B cell (primary cell): ENCODE measurements at regions not wholly inside any gene's neighbourhood (a gene's known extent, or its start where the extent isn't known, plus 50 kb on each side); places are given as distances from the start of the nearest gene placed in this dataset.

Source experiments
- ATAC-seq: fragments of 200-7000 bp; cut with Tn5 transposase; one replicate; pipeline ENCODE4 v1.10.0; 2021; ENCODE audit warnings: low read depth, mild to moderate bottlenecking, moderate number of reproducible peaks, moderate library complexity
- CTCF ChIA-PET: fragments of 350-600 bp; sonication (Branson Sonifier 250); formaldehyde crosslinking; loops from one replicate; lab custom pipeline; 2021; ENCODE audit warnings: antibody characterized with exemption, inconsistent platforms; lab: Charles Lee
- POLR2A ChIA-PET: fragments of 350-600 bp; sonication (Branson Sonifier 250); formaldehyde crosslinking; loops from one replicate; lab custom pipeline; 2021; ENCODE audit warnings: antibody characterized with exemption; lab: Charles Lee
- DNase-seq: peaks from one replicate; pipeline ENCODE4 v3.0.0; 2013
- H2AFZ ChIP-seq: 2 replicates; pipeline ENCODE4 v1.6.1; 2012; ENCODE audit warnings: mild to moderate bottlenecking, low read depth, low read length; ENCODE audit not compliant: insufficient read depth, poor library complexity, severe bottlenecking
- H3K27ac ChIP-seq, 2 donors: 1 replicate in 1 of 2; 2 replicates in 1 of 2; pipeline ENCODE4 v1.5.1; 2012 to 2013; ENCODE audit warnings: low read length in 2 of 2, mild to moderate bottlenecking in 2 of 2, moderate library complexity in 1 of 2
- H3K27me3 ChIP-seq, 4 experiments: fragments of 200-600 bp in 1 of 4; sonication (generic) in 1 of 4; replicated peaks in 1 of 4; 1 replicate in 2 of 4; 2 replicates in 2 of 4; pipeline versions ENCODE4 v1.6.1 to v1.7.0; 2013 to 2016; ENCODE audit warnings: low read length in 3 of 4, mild to moderate bottlenecking in 2 of 4, mixed read lengths in 1 of 4, moderate library complexity in 1 of 4; ENCODE audit not compliant: insufficient read depth in 4 of 4, control insufficient read depth in 3 of 4; ENCODE audit errors: control extremely low read depth in 1 of 4
- H3K36me3 ChIP-seq, 2 experiments: replicated peaks in 1 of 2; 1 replicate in 1 of 2; 2 replicates in 1 of 2; pipeline versions ENCODE4 v1.6.1 to v1.7.1; 2013; ENCODE audit warnings: low read length in 1 of 2; ENCODE audit not compliant: insufficient read depth in 2 of 2, control insufficient read depth in 1 of 2; ENCODE audit errors: control extremely low read depth in 1 of 2, extremely low read depth in 1 of 2
- H3K4me1 ChIP-seq, 2 donors: fragments of 200-600 bp in 1 of 2; sonication (generic) in 1 of 2; 1 replicate in 1 of 2; 2 replicates in 1 of 2; pipeline versions ENCODE4 v1.5.1 to v1.6.1; 2013 to 2017; ENCODE audit warnings: low read length in 2 of 2; ENCODE audit not compliant: control insufficient read depth in 2 of 2, insufficient read depth in 2 of 2
- H3K4me2 ChIP-seq: replicated peaks from 2 replicates; pipeline ENCODE3; 2012; ENCODE audit warnings: mild to moderate bottlenecking, low read depth, low read length; ENCODE audit not compliant: poor library complexity, severe bottlenecking
- H3K4me3 ChIP-seq, 5 experiments: fragments of 200-600 bp in 1 of 5; sonication (generic) in 1 of 5; 1 replicate in 3 of 5; 2 replicates in 2 of 5; pipeline versions ENCODE4 v1.5.1 to v1.7.0; 2011 to 2016; ENCODE audit warnings: low read length in 4 of 5, mild to moderate bottlenecking in 4 of 5, low read depth in 2 of 5, control low read depth in 1 of 5, moderate library complexity in 1 of 5; ENCODE audit not compliant: insufficient read depth in 1 of 5; ENCODE audit errors: control extremely low read depth in 1 of 5, extremely low read depth in 1 of 5
- H3K79me2 ChIP-seq: fragments of 200-600 bp; sonication (generic); one replicate; pipeline ENCODE4 v1.6.0; 2016; ENCODE audit warnings: low read length; ENCODE audit not compliant: control insufficient read depth, insufficient read depth
- H3K9ac ChIP-seq: fragments of 200-600 bp; sonication (generic); 2 replicates; pipeline ENCODE4 v1.6.1; 2017; ENCODE audit warnings: mild to moderate bottlenecking, low read length, moderate library complexity
- H3K9me3 ChIP-seq, 3 donors: one replicate each; pipeline versions ENCODE4 v1.6.1 to v1.7.1; 2013; ENCODE audit warnings: low read length in 2 of 3; ENCODE audit not compliant: control insufficient read depth in 2 of 3, insufficient read depth in 1 of 3; ENCODE audit errors: control extremely low read depth in 1 of 3
- H4K20me1 ChIP-seq: 2 replicates; pipeline ENCODE4 v1.6.0; 2012; ENCODE audit warnings: mild to moderate bottlenecking, low read length; ENCODE audit not compliant: insufficient read depth, control insufficient read depth, poor library complexity, severe bottlenecking
- H3K27ac Mint-ChIP-seq: one replicate; pipeline ENCODE4 v1.8.0; 2021; ENCODE audit warnings: mixed read lengths
- H3K27me3 Mint-ChIP-seq: one replicate; pipeline ENCODE4 v1.8.0; 2021; ENCODE audit warnings: mixed read lengths
- H3K4me1 Mint-ChIP-seq: one replicate; pipeline ENCODE4 v1.8.0; 2021; ENCODE audit warnings: mixed read lengths
- H3K4me3 Mint-ChIP-seq: one replicate; pipeline ENCODE4 v1.8.0; 2021; ENCODE audit warnings: mixed read lengths
- H3K9me3 Mint-ChIP-seq: one replicate; pipeline ENCODE4 v1.8.0; 2022; ENCODE audit warnings: mixed read lengths; ENCODE audit not compliant: insufficient read depth
- CTCF ChIP-seq: fragments of 200-600 bp; IDR thresholded peaks from one replicate; pipeline ENCODE4 v1.8.0; 2022; ENCODE audit warnings: antibody characterized with exemption, mild to moderate bottlenecking
- EZH2 ChIP-seq: IDR thresholded peaks from 2 replicates; pipeline ENCODE4 v1.6.1; 2012; ENCODE audit warnings: borderline replicate concordance, low read depth, mild to moderate bottlenecking, moderate library complexity, low read length; ENCODE audit not compliant: insufficient read depth, poor library complexity, severe bottlenecking
- WGBS: methylation state at CpG from one replicate; pipeline ENCODE4 v1.1.5; 2013; ENCODE audit warnings: missing lambda C conversion rate; ENCODE audit not compliant: insufficient coverage; 5-methylcytosine and 5-hydroxymethylcytosine counted together
- intact Hi-C: fragments of 100-400 bp; cut with micrococcal nuclease; formaldehyde crosslinking; loops from one replicate; pipeline ENCODE4 v1.10.0; 2022

GRCh38 chr15:85314146-85314545 lies 66.3 kb upstream of the AKAP13 start:
- Histone ChIP-seq H3K79me2 (peaks cover 34% of the 10 kb centered on the region), H3K9ac (no peak overlapping the region), H3K9me3 (peaks cover 0 to 3% (median 0%) of the 10 kb centered on the region in 3 donors), H2AFZ (no peak overlapping the region), H3K36me3 (no peaks in the 10 kb centered on the region), H3K27me3 (no peaks in the 10 kb centered on the region), H3K4me2 (no peak overlapping the region), H4K20me1 (no peaks in the 10 kb centered on the region), H3K27ac (no peak overlapping the region), H3K4me1 (peaks cover 59 to 63% of the 10 kb centered on the region in 2 donors), H3K4me3 (no peak overlapping the region)
- ChIA-PET CTCF (interaction anchor here (0.6 to 9.0 kb wide), 4 partner anchors 15 to 99 kb away, joined by 4 to 195 read pairs (median 86); no protein-coding TSS in a partner anchor), POLR2A (interaction anchor here (0.6 to 3.3 kb wide), 2 partner anchors 16 to 385 kb away, joined by 6 to 24 read pairs; no protein-coding TSS in a partner anchor)
- DNase-seq (no peak), ATAC-seq (no peak)
- Mint-ChIP-seq H3K4me3 (no peak overlapping the region), H3K4me1 (peaks cover 85% of the 10 kb centered on the region), H3K27ac (peak overlapping the region; percentile 7), H3K9me3 (peaks cover 3% of the 10 kb centered on the region), H3K27me3 (no peaks in the 10 kb centered on the region)
- intact Hi-C loops = loop anchor here (10.0 kb wide), 1 partner anchor 271 kb away; no protein-coding TSS in a partner anchor
- TF ChIP-seq EZH2 = no peak
- no peak for TF ChIP-seq CTCF
- WGBS = no CpG with 5 or more reads among the region's 3 CpGs

- H3K4me3 Mint-ChIP-seq = no peak overlapping the region
- DNase-seq = no peak
- no peaks in the 10 kb centered on the region for H3K27me3 Mint-ChIP-seq
- Histone ChIP-seq H3K36me3 (no peaks in the 10 kb centered on the region), H4K20me1 (no peaks in the 10 kb centered on the region), H3K9ac (no peak overlapping the region), H3K27me3 (no peaks in the 10 kb centered on the region), H3K79me2 (peaks cover 39% of the 10 kb centered on the region), H3K4me1 (peaks cover 54 to 61% of the 10 kb centered on the region in 2 donors), H3K4me2 (no peak overlapping the region), H3K4me3 (no peak overlapping the region), H3K27ac (no peak overlapping the region), H2AFZ (no peak overlapping the region), H3K9me3 (peaks cover 0 to 3% (median 0%) of the 10 kb centered on the region in 3 donors)
- intact Hi-C loops = loop anchor here (10.0 kb wide), 1 partner anchor 270 kb away; no protein-coding TSS in a partner anchor
- peaks cover 3% of the 10 kb centered on the region for H3K9me3 Mint-ChIP-seq
- no peak for ATAC-seq
- peaks cover 86% of the 10 kb centered on the region for H3K4me1 Mint-ChIP-seq
- no peak for TF ChIP-seq CTCF
- no peak for TF ChIP-seq EZH2
- POLR2A ChIA-PET = interaction anchor here (0.6 to 5.4 kb wide), 4 partner anchors 10 to 384 kb away, joined by 3 to 49 read pairs (median 5); no protein-coding TSS in a partner anchor
- CTCF ChIA-PET = interaction anchor here (0.6 to 9.0 kb wide), 4 partner anchors 14 to 98 kb away, joined by 4 to 195 read pairs (median 86); no protein-coding TSS in a partner anchor
- 100% methylated on average over 1 of the region's 4 CpGs for WGBS
- peak overlapping the region; percentile 61 for H3K27ac Mint-ChIP-seq
These were observed 65.8 kb upstream of the AKAP13 start for GRCh38 chr15:85314633-85315032.
